H1 (cell line): ENCODE measurements at regions not wholly inside any gene's neighbourhood (a gene's known extent, or its start where the extent isn't known, plus 50 kb on each side); places are given as distances from the start of the nearest gene placed in this dataset.

Experiments used
- EZH2 ChIP-seq: fragments of 200-600 bp; sonication (generic); IDR thresholded peaks from 2 replicates; pipeline ENCODE4 v1.7.1; 2012; ENCODE audit warnings: low read depth, mild to moderate bottlenecking, moderate library complexity, low read length, inconsistent platforms; ENCODE audit not compliant: severe bottlenecking
- GABPA ChIP-seq: IDR thresholded peaks from 2 replicates; pipeline ENCODE4 v1.6.1; 2011; ENCODE audit warnings: mild to moderate bottlenecking, low read length, moderate library complexity, borderline replicate concordance; ENCODE audit not compliant: insufficient read depth
- POLR2A ChIP-seq, 2 experiments: IDR thresholded peaks; 1 replicate in 1 of 2; 2 replicates in 1 of 2; pipeline ENCODE4 v1.6.1; 2011; ENCODE audit warnings: low read depth in 2 of 2, low read length in 2 of 2, mild to moderate bottlenecking in 2 of 2; ENCODE audit errors: control extremely low read depth in 1 of 2
- POLR2AphosphoS5 ChIP-seq: IDR thresholded peaks from 2 replicates; pipeline ENCODE4 v1.6.1; 2011; ENCODE audit warnings: low read depth, low read length
- TF ChIP-seq, protein P1 (sequence below): IDR thresholded peaks from 2 replicates; pipeline ENCODE4 v1.6.1; 2012; ENCODE audit warnings: low read length, inconsistent platforms
- TF ChIP-seq, protein P2 (sequence below): IDR thresholded peaks from 2 replicates; pipeline ENCODE4 v1.6.1; 2012; ENCODE audit warnings: inconsistent platforms

GRCh38 chr2:184316921-184317320 lies 281.4 kb upstream of the ZNF804A start:
- TF ChIP-seq, protein P1, sequence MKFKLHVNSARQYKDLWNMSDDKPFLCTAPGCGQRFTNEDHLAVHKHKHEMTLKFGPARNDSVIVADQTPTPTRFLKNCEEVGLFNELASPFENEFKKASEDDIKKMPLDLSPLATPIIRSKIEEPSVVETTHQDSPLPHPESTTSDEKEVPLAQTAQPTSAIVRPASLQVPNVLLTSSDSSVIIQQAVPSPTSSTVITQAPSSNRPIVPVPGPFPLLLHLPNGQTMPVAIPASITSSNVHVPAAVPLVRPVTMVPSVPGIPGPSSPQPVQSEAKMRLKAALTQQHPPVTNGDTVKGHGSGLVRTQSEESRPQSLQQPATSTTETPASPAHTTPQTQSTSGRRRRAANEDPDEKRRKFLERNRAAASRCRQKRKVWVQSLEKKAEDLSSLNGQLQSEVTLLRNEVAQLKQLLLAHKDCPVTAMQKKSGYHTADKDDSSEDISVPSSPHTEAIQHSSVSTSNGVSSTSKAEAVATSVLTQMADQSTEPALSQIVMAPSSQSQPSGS, result no peak
- TF ChIP-seq, protein P2, sequence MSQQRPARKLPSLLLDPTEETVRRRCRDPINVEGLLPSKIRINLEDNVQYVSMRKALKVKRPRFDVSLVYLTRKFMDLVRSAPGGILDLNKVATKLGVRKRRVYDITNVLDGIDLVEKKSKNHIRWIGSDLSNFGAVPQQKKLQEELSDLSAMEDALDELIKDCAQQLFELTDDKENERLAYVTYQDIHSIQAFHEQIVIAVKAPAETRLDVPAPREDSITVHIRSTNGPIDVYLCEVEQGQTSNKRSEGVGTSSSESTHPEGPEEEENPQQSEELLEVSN, result no peak
- TF ChIP-seq POLR2A (IDR thresholded peaks at IDR 0.05; ENCODE audit: control extremely low read depth in 1 of 2, low read depth in 2 of 2, low read length in 2 of 2) (no peak), POLR2AphosphoS5 (no peak), GABPA (no peak), EZH2 (no peak)
